Stimulated activated CD4-positive, alpha-beta T cell treated with anti-CD3 and anti-CD28 coated beads, TNF-alpha, amount 100 ng/mL, for 24 hours (primary cell): ENCODE measurements at regions not wholly inside any gene's neighbourhood (a gene's known extent, or its start where the extent isn't known, plus 50 kb on each side); places are given as distances from the start of the nearest gene placed in this dataset.

ENCODE experiments used
- DNase-seq, 3 experiments: peaks; one replicate each; pipeline ENCODE4 v3.0.0-alpha.2; 2020; ENCODE audit warnings: low read depth in 3 of 3

DNA sequence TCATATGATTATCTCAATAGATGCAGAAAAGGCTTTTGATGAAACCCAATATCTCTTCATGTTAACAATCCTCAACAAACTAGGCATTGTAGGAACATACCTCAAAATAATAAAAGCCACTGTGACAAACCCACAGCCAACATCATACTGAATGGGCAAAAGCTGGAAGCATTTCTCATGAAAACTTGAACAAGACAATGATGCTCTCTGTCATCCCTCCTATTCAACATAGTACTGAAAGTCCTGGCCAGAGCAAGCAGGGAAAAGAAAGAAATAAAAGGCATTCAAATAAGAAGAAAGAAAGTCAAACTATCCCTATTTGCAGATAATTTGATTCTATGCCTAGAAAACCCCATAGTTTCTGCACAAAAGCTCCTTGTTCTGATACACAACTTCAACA lies 999.2 kb upstream of the GOT2 start:
- DNase-seq = no peak

DNA sequence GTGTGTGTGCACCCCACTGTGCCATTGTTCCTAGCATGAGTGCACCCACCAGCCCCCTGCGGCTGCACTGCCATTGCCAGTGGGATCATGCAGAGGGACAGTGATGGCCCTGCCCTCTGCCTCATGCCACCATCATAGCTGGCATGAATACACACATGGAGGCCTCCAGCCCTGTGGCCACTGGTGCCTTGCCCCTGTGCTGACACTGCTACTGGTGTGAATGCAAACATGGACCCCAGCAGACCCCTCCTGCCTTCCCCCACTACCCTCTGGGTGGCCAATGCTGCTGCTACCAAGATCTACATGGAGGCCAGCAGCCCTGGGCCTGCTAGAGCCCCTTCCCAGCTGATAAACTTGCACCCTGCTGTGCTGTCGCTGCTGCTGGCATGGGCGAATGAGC lies 995.5 kb upstream of the GOT2 start:
- DNase-seq = no peak

DNA sequence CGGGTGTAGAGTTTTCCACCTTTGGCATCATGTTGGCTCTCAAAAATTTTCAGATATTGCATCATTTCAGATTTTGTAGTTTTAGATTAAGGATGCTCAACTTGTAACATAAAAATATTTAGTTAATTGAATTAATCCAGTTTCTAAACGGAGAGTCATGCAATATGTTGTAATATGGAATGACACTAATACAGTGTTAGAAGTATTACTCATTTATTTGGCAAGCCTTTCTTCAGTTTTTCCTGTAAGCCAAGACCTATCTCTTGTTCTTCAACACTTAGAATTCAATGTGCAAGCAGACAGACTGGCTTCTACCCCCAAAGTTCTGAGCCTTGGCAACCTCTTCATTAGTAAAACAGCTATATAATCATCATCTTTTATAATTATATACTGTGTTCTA lies 985.0 kb upstream of the GOT2 start:
- DNase-seq = no peak

DNA sequence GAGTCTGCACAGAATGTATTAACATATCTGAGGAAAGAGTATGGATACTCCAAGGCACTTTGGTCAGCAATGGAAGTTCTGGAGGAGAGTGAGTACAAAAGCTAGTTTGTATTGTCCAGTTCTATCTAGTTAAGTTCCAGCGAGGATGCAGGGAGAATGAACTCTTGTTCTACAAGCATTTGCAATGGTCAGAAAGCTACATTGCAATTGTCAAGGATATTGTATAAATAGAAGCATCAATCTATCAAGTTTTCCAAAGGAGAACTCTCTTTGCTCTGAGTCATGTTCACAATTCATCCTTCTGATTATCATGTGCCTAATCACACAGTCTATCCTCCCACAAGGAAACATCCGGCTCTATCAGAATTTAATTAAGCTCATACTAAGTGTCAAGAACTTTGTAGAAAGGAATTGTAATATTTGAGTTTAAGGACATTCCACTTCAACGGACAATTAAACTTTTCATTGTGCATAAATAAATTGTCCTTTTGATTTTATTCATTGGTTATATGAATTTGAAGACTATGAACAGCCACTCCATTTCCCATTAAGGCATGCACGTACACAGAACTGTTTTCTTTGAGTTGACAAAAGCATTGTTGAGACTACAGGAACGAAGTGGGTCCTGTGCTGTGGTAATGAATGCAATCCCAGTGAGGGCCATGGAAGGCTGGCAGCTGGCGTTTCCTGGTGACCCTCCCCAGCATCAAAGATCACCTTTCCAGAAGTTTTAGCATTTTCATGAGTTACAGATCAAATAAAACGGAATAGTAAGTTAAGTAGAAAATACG lies 973.5 kb upstream of the GOT2 start:
- no peak for DNase-seq

DNA sequence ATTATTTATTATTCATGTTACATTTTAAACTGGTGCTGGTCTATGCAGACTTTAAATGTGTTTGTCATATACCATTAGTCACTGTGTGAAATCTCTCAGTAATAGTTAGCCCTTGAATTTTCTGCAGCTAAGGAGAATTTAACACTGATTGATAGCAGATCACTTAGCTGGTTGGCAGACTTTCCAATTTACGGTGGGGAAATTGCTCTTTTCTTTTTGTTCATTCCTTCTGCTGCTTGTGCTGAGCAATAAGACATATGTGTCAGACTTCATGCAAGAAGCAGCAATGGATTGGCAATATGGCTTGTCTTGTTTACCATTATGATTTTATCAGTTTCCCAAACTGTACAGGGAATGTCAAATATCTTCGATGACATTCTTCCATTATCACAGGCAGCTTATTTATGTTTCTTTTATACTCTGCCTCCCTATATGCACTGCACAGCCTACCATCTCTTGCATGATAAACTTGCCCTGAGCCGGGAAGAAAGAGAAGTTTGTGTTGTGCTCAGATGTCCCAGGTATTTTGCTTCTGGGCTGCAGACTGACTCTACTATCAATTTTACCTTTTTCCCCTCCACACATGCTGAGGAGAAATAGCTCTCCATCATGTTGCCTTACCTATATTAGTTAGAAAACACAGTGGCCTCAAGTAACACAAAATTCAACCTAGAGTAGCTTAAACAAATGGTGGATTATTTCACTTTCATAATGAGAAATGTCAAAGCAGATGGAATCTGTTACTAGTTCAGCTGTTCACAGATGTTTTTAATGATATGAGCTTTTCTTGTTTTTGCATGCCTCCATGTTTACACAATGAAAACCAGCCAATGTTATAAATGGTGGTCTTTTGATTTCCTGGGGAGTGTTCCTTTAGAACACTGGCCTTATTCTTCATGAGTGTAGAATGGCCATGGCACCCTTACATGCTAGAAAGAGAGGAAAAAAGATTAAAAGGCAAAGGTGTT lies 968.1 kb upstream of the GOT2 start:
- DNase-seq = no peak

DNA sequence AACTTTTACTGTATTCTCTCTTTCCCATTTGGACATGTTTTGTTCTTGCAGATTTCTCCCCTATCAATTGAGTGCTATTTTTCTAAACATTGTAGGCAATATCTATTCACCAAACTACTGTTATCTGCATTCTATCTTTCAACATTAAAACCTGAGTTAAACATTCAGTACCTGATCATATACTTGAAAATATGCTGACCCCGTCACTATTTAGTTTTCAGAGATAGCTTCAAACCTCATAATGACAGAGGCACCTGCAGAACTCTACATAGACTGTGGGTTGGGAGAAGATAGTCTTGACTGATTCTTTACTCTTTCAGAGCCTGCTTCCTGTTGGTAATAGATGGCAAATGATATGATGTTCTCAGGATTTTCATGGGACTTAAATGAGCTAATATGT lies 965.7 kb upstream of the GOT2 start:
- DNase-seq = no peak

DNA sequence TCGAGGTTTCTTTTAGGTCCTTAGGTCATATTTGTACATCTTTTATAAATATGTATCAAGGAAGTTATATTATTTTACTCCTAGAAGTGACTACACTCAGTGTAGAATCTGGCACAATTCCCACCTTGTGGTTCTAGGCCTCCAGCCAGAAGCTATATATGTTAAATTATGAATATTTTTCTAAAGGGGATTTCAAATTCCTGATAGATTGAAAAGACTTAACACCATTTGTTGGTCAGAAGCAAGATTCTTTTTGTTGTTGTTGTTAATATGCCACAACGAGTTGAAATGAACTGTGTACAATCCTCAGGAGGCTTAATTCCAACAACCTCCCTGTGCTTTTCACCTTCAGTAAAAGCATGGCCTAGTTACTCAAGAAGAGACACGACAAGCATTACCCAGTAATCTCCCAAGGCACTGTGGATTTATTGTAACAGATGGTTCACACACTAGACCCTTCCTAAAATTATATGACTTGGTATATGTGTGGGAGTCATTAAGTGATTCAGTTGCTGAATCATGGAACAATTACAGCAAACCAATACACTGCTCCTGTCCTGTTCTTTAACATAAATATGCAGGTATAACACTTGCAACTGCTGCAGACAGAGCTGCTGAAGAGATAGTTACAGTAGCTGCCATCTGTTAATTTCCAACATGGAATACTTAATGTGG lies 964.4 kb upstream of the GOT2 start:
- DNase-seq = no peak

DNA sequence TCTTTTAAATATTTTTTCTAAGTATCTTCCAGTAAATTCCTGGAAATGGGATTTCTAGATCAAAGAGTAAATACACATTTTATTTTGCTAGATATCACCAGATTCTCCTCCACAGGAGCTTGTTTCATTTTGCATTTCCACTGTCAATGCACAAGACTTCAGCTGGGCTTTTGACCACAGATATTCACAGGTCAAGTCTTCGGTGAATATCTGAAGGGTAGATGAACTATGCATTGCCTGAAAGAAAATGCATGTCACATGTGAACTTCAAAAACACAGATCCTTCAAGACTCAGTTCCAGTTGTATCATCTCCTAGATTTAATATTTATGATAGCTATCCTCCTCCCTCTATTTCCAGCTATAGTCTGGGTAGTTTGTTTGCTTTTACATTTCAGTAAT lies 963.6 kb upstream of the GOT2 start:
- no peak for DNase-seq

DNA sequence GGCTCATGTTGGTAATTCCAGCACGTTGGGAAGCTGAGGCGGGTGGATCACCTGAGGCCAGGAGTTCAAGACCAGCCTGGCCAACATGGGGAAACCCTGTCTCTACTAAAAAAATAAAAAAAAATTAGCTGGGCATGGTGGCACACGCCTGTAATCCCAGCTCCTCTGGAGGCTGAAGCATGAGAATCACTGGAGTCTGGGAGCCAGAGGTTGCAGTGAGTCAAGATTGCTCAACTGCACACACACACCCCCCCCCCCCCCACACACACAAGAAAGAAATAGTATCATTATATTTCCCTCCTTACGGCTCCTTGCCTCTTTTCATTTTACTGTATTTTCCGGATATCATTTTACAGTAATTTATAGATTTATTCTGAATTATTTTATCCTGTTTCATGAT lies 963.1 kb upstream of the GOT2 start:
- no peak for DNase-seq

DNA sequence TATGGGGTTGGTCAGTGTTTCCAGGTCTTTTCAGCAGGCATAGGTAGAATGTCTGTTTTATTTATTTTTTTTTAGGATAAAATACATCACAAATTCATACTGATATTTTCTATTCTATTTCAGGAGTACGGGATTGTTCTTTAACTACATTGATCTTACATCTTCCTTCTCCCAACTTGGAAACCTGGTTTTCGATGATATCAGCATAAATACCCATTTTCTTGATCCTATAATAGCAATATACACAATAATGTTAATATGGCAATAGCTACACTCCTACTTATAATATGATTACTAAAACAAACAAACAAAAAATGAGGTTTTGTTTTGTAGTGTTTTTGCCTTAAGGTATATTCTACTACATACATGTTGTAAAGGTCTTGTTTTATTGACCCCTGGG lies 962.4 kb upstream of the GOT2 start:
- DNase-seq = no peak

DNA sequence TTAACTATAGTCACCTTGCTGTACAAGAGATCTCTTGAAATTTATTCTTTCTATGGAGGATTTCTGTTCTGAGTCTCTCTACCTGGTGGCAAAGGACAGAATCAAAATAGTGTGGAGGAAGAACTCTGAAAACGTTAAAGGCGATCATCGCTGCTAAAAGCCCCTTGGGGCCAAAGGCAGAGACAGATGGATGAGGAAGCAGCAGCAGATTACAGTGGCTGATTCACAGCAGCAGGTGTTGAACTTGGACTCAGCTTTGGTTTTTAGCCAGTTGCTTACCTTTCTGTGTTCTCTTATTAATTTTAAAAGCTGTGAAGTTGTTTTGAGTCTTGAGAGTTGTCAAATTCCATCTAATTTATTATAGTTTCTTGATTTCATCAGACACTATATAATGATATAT lies 956.1 kb upstream of the GOT2 start:
- no peak for DNase-seq

DNA sequence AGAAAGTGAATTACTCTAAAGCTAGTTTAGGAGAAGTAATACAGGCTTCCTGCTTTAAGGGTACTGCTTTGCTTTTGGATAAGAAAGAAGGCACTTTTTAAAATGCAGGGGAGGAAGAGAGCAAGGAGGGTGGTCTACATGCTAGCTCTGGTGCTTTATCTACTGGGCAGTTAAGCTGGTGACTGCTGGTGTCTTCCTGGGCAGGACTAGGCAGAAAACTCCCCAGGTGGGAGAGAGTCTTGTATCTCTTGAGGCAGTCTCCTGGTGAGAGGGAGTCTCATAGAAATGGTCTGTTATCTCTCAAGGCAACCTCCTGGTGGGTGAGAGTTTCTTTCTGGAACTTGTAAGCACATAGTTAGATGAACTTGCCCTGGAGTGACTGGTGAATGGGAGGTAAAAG lies 953.9 kb upstream of the GOT2 start:
- no peak for DNase-seq

DNA sequence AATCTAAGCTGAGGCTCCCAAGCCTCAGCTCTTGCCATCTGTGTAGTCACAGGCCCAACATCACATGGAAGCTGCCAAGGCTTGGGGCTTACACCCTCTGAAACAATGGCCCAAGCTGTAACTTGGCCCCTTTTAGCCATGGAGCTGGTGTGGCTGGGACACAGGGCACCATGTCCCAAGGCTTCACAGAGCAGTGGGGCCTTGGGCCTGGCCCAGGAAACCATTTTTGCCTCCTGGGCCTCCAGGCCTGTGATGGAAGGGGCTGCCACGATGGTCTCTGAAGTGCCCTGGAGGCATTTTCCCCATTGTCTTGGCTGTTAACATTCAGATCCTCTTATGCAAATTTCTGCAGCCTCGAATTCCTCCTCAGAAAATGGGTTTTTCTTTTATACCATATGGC lies 952.3 kb upstream of the GOT2 start:
- DNase-seq = no peak

DNA sequence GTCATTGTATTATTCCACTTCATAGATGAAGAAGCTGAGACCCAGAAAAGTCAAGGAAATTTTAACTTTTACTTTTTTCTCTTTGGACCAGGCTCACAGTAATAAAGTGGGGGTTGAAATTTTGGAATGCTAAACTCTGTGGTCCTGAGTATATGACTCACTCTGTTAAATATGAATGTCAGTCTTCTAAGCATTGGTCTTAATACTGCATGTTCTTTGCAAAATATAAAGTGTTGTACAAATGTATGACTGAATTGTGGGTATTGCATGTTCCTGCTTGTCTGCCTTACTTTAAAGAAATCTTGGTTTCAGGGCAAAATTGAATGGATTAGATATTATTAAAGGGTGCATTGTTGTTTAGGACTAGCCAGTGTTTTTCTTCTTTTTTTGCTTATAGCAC lies 950.8 kb upstream of the GOT2 start:
- no peak for DNase-seq

DNA sequence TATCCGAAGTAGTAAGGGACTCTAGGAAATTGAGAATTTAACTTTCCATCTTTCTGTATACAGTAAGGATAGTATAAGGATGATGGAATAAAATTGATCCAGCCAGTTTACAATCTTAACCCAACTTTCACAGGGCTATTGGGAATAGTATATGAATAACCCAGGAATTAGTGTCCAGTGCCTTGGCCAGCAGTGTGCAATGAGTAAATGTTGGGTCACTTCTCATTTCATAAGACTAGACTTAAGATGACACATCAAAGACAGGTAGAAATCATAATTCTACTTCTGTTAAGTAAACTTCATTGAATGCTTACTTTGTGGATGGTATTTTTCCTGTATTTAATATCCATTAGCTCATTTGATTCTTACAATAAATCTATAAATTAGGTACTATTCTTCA lies 949.6 kb upstream of the GOT2 start:
- no peak for DNase-seq

DNA sequence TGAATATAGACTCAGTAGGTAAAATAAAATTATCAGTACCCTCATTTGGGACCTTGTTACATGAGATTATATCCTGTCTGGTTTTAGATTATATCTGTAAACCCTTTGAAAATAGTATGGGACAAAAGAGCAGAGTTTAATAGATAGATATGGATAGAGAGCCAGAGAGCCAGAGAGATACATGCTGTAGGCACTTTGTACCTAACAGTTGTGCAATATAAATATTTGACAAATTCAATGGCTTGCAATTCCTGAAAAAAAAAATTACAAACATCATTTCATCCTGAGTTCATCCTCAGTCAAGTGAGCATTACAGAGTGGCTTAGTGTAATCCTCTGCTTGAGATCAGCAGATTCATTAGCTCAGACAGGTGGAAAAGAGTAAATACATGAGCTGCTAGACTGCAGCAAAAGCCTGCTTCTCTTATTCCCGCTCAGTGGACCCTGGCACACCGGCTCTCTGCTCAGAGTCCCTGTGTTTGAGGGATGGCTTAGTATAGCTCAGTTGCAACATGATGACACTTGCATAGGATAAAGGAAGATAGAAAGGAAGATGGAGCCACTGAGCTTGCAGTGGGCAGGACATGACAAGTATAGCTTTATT lies 931.6 kb upstream of the GOT2 start:
- no peak for DNase-seq

DNA sequence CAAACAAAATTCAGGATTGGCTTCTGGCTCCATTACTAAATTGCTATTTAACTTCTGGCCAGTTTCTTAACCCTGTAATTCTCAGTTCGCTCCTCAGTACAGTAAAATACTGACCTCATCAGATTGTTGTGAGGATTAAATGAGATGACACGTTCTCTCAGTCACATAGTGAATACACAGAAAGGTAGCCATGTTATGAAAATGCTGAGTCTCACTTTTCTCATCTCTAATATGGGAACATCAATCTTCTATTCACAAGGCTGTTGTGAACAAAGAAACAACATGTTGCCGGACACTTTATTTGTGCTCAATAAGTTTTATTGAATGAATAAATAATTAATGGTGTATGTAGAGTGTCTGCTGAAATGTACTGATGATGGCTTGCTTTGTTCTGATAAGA lies 924.5 kb upstream of the GOT2 start:
- DNase-seq = no peak

DNA sequence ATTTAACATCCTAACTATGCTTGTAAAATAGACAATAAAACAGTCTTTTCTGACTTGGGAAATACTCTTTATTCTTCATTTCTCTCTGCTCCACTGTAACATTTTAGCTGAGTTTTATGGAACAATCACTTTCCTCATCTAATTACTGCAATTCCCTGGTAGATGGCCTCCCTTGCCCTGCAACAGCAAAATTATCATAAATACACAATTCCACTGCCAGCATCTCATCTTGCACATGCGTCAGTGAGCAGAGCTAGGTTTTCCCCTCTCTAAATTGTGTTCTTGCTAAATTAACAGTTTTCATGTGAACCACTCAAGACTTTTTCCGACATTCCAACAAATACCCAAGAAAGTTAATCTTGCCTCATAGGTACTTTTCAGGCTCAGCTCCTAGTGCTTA lies 920.9 kb upstream of the GOT2 start:
- no peak for DNase-seq

DNA sequence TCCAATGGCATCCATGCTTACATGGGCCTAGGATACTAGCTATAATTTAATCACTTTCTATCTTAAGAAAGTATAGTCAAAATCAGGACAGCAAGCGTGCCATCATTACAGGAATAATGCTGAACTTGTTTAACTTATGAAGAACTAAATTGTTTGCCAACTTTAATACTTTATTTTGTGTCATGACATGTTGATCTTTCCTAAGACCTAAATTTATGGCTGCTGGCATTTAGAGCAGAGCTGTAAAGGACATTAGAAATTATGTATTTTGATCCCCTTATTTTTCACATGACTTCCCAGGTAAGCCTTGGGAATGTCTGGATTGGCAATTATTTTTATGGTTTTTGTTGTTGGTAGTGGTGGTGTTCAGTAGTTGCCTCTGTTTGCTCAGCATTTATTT lies 920.3 kb upstream of the GOT2 start:
- DNase-seq = no peak

DNA sequence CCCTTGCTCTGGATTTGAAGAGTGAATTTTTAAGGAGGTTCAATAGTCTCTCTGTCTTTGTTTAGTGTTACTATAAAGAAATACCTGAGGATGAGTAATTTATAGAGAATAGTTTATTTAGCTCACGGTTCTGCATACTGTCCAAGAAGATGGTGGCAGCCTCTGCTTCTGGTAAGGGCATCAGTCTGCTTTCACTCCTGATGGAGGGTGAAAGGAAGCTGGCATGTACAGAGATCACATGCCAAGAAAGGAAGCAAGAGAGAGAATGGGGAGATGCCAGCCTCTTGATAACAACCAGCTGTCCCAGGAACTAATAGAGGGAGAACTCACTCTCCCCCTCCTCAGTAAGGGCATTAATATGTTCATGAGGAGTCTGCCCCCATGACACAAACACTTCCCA lies 917.5 kb upstream of the GOT2 start:
- DNase-seq = no peak

DNA sequence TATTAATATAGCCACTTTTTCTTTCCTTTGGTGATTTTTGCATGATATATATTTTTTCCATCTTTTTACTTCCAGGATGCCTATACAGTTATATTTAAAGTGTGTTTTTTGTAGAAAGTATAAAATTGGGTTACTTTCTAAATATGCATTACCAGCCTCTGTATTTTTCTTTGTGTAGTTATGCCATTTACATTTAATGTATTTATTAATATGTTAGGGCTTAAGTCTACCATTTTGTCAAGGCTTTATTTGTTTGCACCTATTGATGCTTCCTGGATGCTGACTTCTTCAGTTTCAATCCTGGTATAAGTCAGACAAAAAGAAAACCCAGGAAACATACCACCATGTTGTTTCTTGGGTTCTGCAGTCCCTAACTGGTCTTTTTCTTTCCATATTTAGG lies 911.1 kb upstream of the GOT2 start:
- no peak for DNase-seq

DNA sequence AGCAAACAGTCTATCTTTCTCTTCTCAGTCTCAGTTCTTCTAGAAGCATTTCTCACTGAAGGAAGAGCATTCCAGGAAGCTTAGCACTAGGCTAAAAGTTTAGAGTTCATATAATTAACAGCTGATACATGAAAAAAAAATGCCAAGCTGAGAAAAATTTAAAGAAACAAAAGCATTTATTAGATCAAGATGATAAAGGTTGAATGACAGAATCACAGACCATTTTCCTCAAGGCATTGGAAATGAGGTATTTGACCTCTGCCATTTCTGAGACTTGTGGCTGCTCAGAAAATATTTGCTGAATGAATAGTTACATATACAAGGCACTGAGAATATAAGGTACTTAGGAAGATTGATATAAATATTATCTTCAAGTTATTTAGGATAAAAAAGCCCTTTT lies 901.6 kb upstream of the GOT2 start:
- no peak for DNase-seq
